ENCODE measurements at regions not wholly inside any gene's neighbourhood (a gene's known extent, or its start where the extent isn't known, plus 50 kb on each side); places are given as distances from the start of the nearest gene placed in this dataset.

- no TSS peak for BruUV-seq (replicated peaks)
- TF ChIP-seq ISL2 (CRISPR knock-in tag; IDR thresholded peaks at IDR 0.05), result no peak
- TF ChIP-seq, protein P1, sequence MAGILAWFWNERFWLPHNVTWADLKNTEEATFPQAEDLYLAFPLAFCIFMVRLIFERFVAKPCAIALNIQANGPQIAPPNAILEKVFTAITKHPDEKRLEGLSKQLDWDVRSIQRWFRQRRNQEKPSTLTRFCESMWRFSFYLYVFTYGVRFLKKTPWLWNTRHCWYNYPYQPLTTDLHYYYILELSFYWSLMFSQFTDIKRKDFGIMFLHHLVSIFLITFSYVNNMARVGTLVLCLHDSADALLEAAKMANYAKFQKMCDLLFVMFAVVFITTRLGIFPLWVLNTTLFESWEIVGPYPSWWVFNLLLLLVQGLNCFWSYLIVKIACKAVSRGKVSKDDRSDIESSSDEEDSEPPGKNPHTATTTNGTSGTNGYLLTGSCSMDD (CRISPR knock-in tag; IDR thresholded peaks at IDR 0.05), result no peak
- TF ChIP-seq HOMEZ (CRISPR knock-in tag; IDR thresholded peaks at IDR 0.05; ENCODE audit: low read depth), result no peak
- TF ChIP-seq ZNF292 (CRISPR knock-in tag; IDR thresholded peaks at IDR 0.05; ENCODE audit: borderline replicate concordance, low read depth), result no peak
- Histone ChIP-seq H4K20me1 (ENCODE audit: insufficient read depth, low read length) (no peaks in the 10 kb centered on the region), H3K9ac (ENCODE audit: insufficient read depth, low read depth, low read length) (no peak overlapping the region), H3K27ac (ENCODE audit: extremely low read length, insufficient read depth, low read length) (no peak overlapping the region), H3K4me1 (ENCODE audit: insufficient read depth, low read length) (0 out of 2 replicates have a peak, but pooled peaks cover 7% of the 10 kb centered on the region), H3K4me3 (replicated peaks in 1 of 3; ENCODE audit: insufficient read depth in 1 of 3, low read depth in 2 of 3, low read length in 3 of 3) (no peak overlapping the region), H3K27me3 (ENCODE audit: control insufficient read depth in 1 of 2, insufficient read depth in 2 of 2, low read length in 2 of 2) (no peaks in the 10 kb centered on the region), H3K9me3 (ENCODE audit: low read length) (no peaks in the 10 kb centered on the region), H3K36me3 (replicated peaks in 1 of 2; ENCODE audit: control insufficient read depth in 1 of 2, insufficient read depth in 2 of 2, low read length in 2 of 2) (no peaks in the 10 kb centered on the region), H2AFZ (ENCODE audit: low read length) (no peak overlapping the region), H3K4me2 (ENCODE audit: low read depth, low read length) (no peak overlapping the region), H3K79me2 (ENCODE audit: insufficient read depth, low read length) (no peaks in the 10 kb centered on the region)
- POLR2A ChIA-PET, result no interaction called here
- in situ Hi-C loops (cut with HindIII; ENCODE audit: extremely low pct_ligation_motif_present, low pct_unique_long_range_greater_than_20kb), result no loop called here
- DNase-seq (ENCODE audit: low spot score) (no peak), FAIRE-seq (no peak), ATAC-seq (no peak)
- intact Hi-C loops (cut with micrococcal nuclease; ENCODE audit: unreplicated experiment), result no loop called here
- 9% methylated on average over 1 of the region's 1 CpG for WGBS (ENCODE audit: low lambda C conversion rate)
- CTCF ChIA-PET (ENCODE audit: low intra/inter-chr PET ratio, low total read pairs), result no interaction called here
Observed at GRCh38 chr11:16412525-16413172, 56.3 kb upstream of the SOX6 start.

GRCh38 chr11:16410479-16410878, 54.1 kb upstream of the SOX6 start:
- 21% methylated on average over 5 of the region's 5 CpGs for WGBS (ENCODE audit: low lambda C conversion rate)
- no peaks in the 10 kb centered on the region for H3K36me3 ChIP-seq (replicated peaks in 1 of 2; ENCODE audit: control insufficient read depth in 1 of 2, insufficient read depth in 2 of 2, low read length in 2 of 2)
- no peak overlapping the region for H3K9ac ChIP-seq (ENCODE audit: insufficient read depth, low read depth, low read length)
- ChIA-PET CTCF (ENCODE audit: low intra/inter-chr PET ratio, low total read pairs) (no interaction called here), POLR2A (no interaction called here)
- intact Hi-C loops (cut with micrococcal nuclease; ENCODE audit: unreplicated experiment) (no loop called here), in situ Hi-C loops (cut with HindIII; ENCODE audit: extremely low pct_ligation_motif_present, low pct_unique_long_range_greater_than_20kb) (no loop called here)
- H2AFZ ChIP-seq (ENCODE audit: low read length), result no peak overlapping the region
- H3K27ac ChIP-seq (ENCODE audit: extremely low read length, insufficient read depth, low read length), result no peak overlapping the region
- ATAC-seq (no peak), FAIRE-seq (no peak), DNase-seq (ENCODE audit: low spot score) (no peak)
- no peaks in the 10 kb centered on the region for H3K9me3 ChIP-seq (ENCODE audit: low read length)
- H4K20me1 ChIP-seq (ENCODE audit: insufficient read depth, low read length), result no peaks in the 10 kb centered on the region
- no peaks in the 10 kb centered on the region for H3K79me2 ChIP-seq (ENCODE audit: insufficient read depth, low read length)
- BruUV-seq (replicated peaks), result no TSS peak
- no peaks in the 10 kb centered on the region for H3K27me3 ChIP-seq (ENCODE audit: control insufficient read depth in 1 of 2, insufficient read depth in 2 of 2, low read length in 2 of 2)
- H3K4me2 ChIP-seq (ENCODE audit: low read depth, low read length), result no peak overlapping the region
- H3K4me3 ChIP-seq (replicated peaks in 1 of 3; ENCODE audit: insufficient read depth in 1 of 3, low read depth in 2 of 3, low read length in 3 of 3), result no peak overlapping the region
- peaks cover 20% of the 10 kb centered on the region for H3K4me1 ChIP-seq (ENCODE audit: insufficient read depth, low read length)
- TF ChIP-seq SALL2 (CRISPR knock-in tag; IDR thresholded peaks at IDR 0.05) (no peak), ZSCAN22 (CRISPR knock-in tag; IDR thresholded peaks at IDR 0.05) (no peak), NR2F2 (IDR thresholded peaks at IDR 0.05; ENCODE audit: borderline replicate concordance, low read depth) (no peak), PBX2 (CRISPR knock-in tag; IDR thresholded peaks at IDR 0.05) (no peak), PHF5A (CRISPR knock-in tag; IDR thresholded peaks at IDR 0.05; ENCODE audit: low read depth, unreplicated experiment) (no peak), NFKBIZ (CRISPR knock-in tag; IDR thresholded peaks at IDR 0.05) (no peak), AKAP8 (CRISPR knock-in tag; IDR thresholded peaks at IDR 0.05) (no peak), TBL1XR1 (IDR thresholded peaks at IDR 0.05; ENCODE audit: borderline replicate concordance, low read length, partially characterized antibody) (no peak)
